PC-9 (cell line): ENCODE measurements at regions not wholly inside any gene's neighbourhood (a gene's known extent, or its start where the extent isn't known, plus 50 kb on each side); places are given as distances from the start of the nearest gene placed in this dataset.

Source experiments
- BruUV-seq: library from RNA; stranded (reverse); fragments of 400-500 nt; replicated peaks from 2 replicates; lab custom pipeline; 2021; lab: Mats Ljungman, UMichigan
- CTCF ChIA-PET: fragments of 300-600 bp; sonication (Branson Sonifier 250); formaldehyde crosslinking; loops from one replicate; lab custom pipeline; 2022; ENCODE audit warnings: antibody characterized with exemption; lab: Charles Lee
- POLR2A ChIA-PET: fragments of 300-600 bp; sonication (Branson Sonifier 250); formaldehyde crosslinking; loops from one replicate; lab custom pipeline; 2022; ENCODE audit warnings: antibody characterized with exemption; ENCODE audit not compliant: unreplicated experiment; lab: Charles Lee
- DNase-seq, 2 experiments: peaks; one replicate each; pipeline versions ENCODE4 v3.0.0 to v3.0.0-alpha.2; 2015 to 2022; ENCODE audit warnings: mixed read lengths in 1 of 2
- H2AFZ ChIP-seq: fragments of 200-600 bp; sonication (generic); 2 replicates; pipeline ENCODE4 v1.8.1; 2017; ENCODE audit warnings: antibody characterized with exemption
- H3F3A ChIP-seq: fragments of 200-600 bp; sonication (generic); 2 replicates; pipeline ENCODE4 v1.8.1; 2017; ENCODE audit warnings: antibody characterized with exemption, mild to moderate bottlenecking, low read depth; ENCODE audit not compliant: insufficient read depth
- H3K27ac ChIP-seq: fragments of 200-600 bp; sonication (generic); 2 replicates; pipeline ENCODE4 v1.6.1; 2016; ENCODE audit warnings: mixed run types
- H3K27me3 ChIP-seq: fragments of 200-600 bp; sonication (generic); 2 replicates; pipeline ENCODE4 v1.6.1; 2016; ENCODE audit warnings: low read depth, mixed run types; ENCODE audit not compliant: insufficient read depth
- H3K36me3 ChIP-seq: fragments of 200-600 bp; sonication (generic); 2 replicates; pipeline ENCODE4 v1.6.1; 2016; ENCODE audit warnings: low read depth, mixed run types
- H3K4me1 ChIP-seq: fragments of 200-600 bp; sonication (generic); replicated peaks from 2 replicates; pipeline ENCODE4 v1.6.1; 2016; ENCODE audit warnings: mixed run types; ENCODE audit not compliant: insufficient read depth
- H3K4me2 ChIP-seq: fragments of 200-600 bp; sonication (generic); 2 replicates; pipeline ENCODE4 v1.6.1; 2017; ENCODE audit warnings: mixed run types
- H3K4me3 ChIP-seq: fragments of 200-600 bp; sonication (generic); 2 replicates; pipeline ENCODE4 v1.6.1; 2016; ENCODE audit warnings: mixed run types
- H3K79me2 ChIP-seq: fragments of 200-600 bp; sonication (generic); 2 replicates; pipeline ENCODE4 v1.6.1; 2017; ENCODE audit warnings: low read depth, mixed run types
- H3K9me2 ChIP-seq: fragments of 200-600 bp; sonication (generic); 2 replicates; pipeline ENCODE4 v1.8.1; 2017; ENCODE audit warnings: mild to moderate bottlenecking; ENCODE audit not compliant: insufficient read depth
- H3K9me3 ChIP-seq: fragments of 200-600 bp; sonication (generic); 2 replicates; pipeline ENCODE4 v1.8.1; 2016; ENCODE audit warnings: low read depth; ENCODE audit not compliant: insufficient read depth
- H4K20me1 ChIP-seq: fragments of 200-600 bp; sonication (generic); 2 replicates; pipeline ENCODE4 v1.8.1; 2017; ENCODE audit not compliant: insufficient read depth
- EZH2 ChIP-seq: fragments of 200-600 bp; sonication (generic); IDR thresholded peaks from 2 replicates; pipeline ENCODE4 v1.8.0; 2017; ENCODE audit warnings: antibody characterized with exemption, low read depth
- intact Hi-C: fragments of 100-400 bp; cut with micrococcal nuclease; formaldehyde crosslinking; loops from one replicate; pipeline ENCODE4 v1.10.0; 2022; ENCODE audit not compliant: unreplicated experiment
- TF ChIP-seq, protein P1 (sequence below): fragments of 200-600 bp; sonication (generic); conservative IDR thresholded peaks from 2 replicates; pipeline ENCODE4 v1.6.1; 2017; ENCODE audit warnings: mixed run types, antibody characterized with exemption, mild to moderate bottlenecking, moderate library complexity

DNA sequence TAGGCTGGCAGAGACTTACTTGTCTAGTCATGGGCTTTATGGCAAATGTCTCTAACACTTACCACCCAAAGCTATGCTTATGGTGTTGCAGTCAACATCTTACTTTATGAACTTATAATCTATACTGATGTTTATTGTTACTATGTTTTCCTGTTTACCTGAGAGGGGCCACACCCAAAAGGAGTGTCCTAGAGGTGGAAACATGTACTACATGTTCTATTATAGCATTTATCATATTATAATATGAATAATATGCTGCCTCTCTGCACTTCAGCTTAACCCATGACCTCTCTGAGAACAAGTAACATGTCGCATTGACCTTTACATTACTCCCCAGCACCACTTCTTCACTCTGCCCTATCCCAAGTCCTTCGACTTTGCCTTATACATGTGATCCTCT lies 501.8 kb downstream of the ETNK1 start:
- no peaks in the 10 kb centered on the region for H3K27me3 ChIP-seq
- TF ChIP-seq, protein P1, sequence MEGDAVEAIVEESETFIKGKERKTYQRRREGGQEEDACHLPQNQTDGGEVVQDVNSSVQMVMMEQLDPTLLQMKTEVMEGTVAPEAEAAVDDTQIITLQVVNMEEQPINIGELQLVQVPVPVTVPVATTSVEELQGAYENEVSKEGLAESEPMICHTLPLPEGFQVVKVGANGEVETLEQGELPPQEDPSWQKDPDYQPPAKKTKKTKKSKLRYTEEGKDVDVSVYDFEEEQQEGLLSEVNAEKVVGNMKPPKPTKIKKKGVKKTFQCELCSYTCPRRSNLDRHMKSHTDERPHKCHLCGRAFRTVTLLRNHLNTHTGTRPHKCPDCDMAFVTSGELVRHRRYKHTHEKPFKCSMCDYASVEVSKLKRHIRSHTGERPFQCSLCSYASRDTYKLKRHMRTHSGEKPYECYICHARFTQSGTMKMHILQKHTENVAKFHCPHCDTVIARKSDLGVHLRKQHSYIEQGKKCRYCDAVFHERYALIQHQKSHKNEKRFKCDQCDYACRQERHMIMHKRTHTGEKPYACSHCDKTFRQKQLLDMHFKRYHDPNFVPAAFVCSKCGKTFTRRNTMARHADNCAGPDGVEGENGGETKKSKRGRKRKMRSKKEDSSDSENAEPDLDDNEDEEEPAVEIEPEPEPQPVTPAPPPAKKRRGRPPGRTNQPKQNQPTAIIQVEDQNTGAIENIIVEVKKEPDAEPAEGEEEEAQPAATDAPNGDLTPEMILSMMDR, result no peak
- no peak for TF ChIP-seq EZH2

DNA sequence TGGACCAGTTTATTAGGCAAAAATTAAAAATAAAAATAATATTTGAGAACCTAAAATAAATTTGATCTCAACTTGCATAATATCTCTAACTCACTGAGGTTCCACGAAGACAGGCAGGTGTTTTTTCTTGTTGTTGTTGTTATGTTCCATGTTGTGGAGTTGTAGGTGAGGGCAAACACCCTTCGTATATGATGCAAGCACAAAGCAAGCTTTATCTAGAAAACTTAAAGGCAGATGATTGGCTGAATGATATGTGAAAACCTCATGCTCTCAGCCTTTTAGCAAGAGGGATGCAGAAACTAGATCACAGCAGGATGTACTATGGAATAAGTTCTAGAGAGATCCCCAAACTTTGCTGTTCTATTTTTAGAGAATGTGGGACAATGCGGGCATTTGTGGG lies 502.7 kb downstream of the ETNK1 start:
- BruUV-seq, result no TSS peak
- no peak for TF ChIP-seq EZH2
- TF ChIP-seq, protein P1, result no peak
- intact Hi-C loops, result no loop called here
- no peak overlapping the region for H3K27ac ChIP-seq
- ChIA-PET POLR2A (interaction anchor here (0.7 kb wide), 1 partner anchor 1971 kb away, joined by 4 read pairs; no protein-coding TSS in a partner anchor), CTCF (no interaction called here)
- no peak overlapping the region for H3K4me2 ChIP-seq
- H3K27me3 ChIP-seq, result no peaks in the 10 kb centered on the region
- H3K9me2 ChIP-seq, result no peaks in the 10 kb centered on the region; the same call in 1 of the 2 replicates
- no peak for DNase-seq
- no peaks in the 10 kb centered on the region for H4K20me1 ChIP-seq
- no peaks in the 10 kb centered on the region for H3K36me3 ChIP-seq
- H3K9me3 ChIP-seq, result no peaks in the 10 kb centered on the region
- no peaks in the 10 kb centered on the region for H3K4me1 ChIP-seq
- H2AFZ ChIP-seq, result no peak overlapping the region
- H3K79me2 ChIP-seq, result no peaks in the 10 kb centered on the region
- H3K4me3 ChIP-seq, result no peak overlapping the region
- H3F3A ChIP-seq, result no peaks in the 10 kb centered on the region

More for the DNA sequence above, 501.8 kb downstream of the ETNK1 start:
- Histone ChIP-seq H3K4me3 (no peak overlapping the region), H3K36me3 (no peaks in the 10 kb centered on the region), H2AFZ (no peak overlapping the region), H3K9me3 (no peaks in the 10 kb centered on the region), H4K20me1 (no peaks in the 10 kb centered on the region), H3F3A (no peaks in the 10 kb centered on the region), H3K4me2 (no peak overlapping the region), H3K4me1 (no peaks in the 10 kb centered on the region), H3K27ac (no peak overlapping the region), H3K9me2 (no peaks in the 10 kb centered on the region; the same call in 1 of the 2 replicates), H3K79me2 (no peaks in the 10 kb centered on the region)
- no TSS peak for BruUV-seq
- intact Hi-C loops, result no loop called here
- no peak for DNase-seq
- ChIA-PET CTCF (no interaction called here), POLR2A (interaction anchor here (0.7 kb wide), 1 partner anchor 1970 kb away, joined by 4 read pairs; no protein-coding TSS in a partner anchor)

DNA sequence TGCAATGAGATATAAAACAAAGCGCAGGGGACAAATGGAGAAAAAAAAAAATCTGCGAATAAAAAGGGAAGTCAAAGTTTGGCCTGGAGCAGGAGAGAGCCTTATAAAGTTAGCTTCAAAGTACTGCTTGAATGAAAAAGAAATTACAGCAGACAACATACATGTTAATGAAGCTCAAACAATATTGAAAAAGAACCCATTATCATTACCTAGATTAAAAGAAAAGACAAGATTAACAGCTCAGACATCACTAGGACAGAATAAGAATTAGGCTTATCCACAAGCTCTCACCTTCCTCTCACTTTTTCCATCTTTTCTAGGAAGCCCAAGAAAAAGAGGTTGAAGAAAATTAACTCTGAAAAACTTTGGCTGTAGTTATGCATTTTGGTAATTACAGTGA lies 503.5 kb downstream of the ETNK1 start:
- no peaks in the 10 kb centered on the region for H3K79me2 ChIP-seq
- CTCF ChIA-PET, result no interaction called here

More for the DNA sequence above, 503.5 kb downstream of the ETNK1 start:
- no peaks in the 10 kb centered on the region for H3K27me3 ChIP-seq
- no peaks in the 10 kb centered on the region for H3K9me3 ChIP-seq
- intact Hi-C loops, result no loop called here
- POLR2A ChIA-PET, result no interaction called here
- H4K20me1 ChIP-seq, result no peaks in the 10 kb centered on the region
- TF ChIP-seq, protein P1, result no peak
- TF ChIP-seq EZH2, result no peak
- H3K36me3 ChIP-seq, result no peaks in the 10 kb centered on the region
- BruUV-seq, result no TSS peak
- no peak overlapping the region for H3K27ac ChIP-seq
- H3K4me1 ChIP-seq, result no peaks in the 10 kb centered on the region
- H3K4me3 ChIP-seq, result no peak overlapping the region
- H2AFZ ChIP-seq, result no peak overlapping the region
- no peak for DNase-seq
- H3F3A ChIP-seq, result no peaks in the 10 kb centered on the region
- no peaks in the 10 kb centered on the region; the same call in 1 of the 2 replicates for H3K9me2 ChIP-seq
- H3K4me2 ChIP-seq, result no peak overlapping the region
